ENCODE measurements at regions not wholly inside any gene's neighbourhood (a gene's known extent, or its start where the extent isn't known, plus 50 kb on each side); places are given as distances from the start of the nearest gene placed in this dataset.

GRCh38 chr9:79989079-79989478 lies 417.3 kb downstream of the TLE4 start:
- Histone ChIP-seq H3K27ac (ENCODE audit: low read depth, low read length) (no peak overlapping the region), H3K9me3 (ENCODE audit: insufficient read depth, low read length) (no peaks in the 10 kb centered on the region), H3K27me3 (ENCODE audit: low read length) (no peaks in the 10 kb centered on the region), H3K9ac (ENCODE audit: low read length) (no peak overlapping the region), H2AFZ (ENCODE audit: low read depth, low read length, severe bottlenecking) (no peak overlapping the region), H3K9me2 (replicated peaks; ENCODE audit: insufficient read depth, low read length) (no peaks in the 10 kb centered on the region), H3F3A (ENCODE audit: insufficient read depth) (no peaks in the 10 kb centered on the region), H3K4me2 (ENCODE audit: low read depth, low read length, poor library complexity, severe bottlenecking) (no peak overlapping the region), H3K4me3 (ENCODE audit: insufficient read depth, low read length, poor library complexity, severe bottlenecking) (no peak overlapping the region), H3K79me2 (ENCODE audit: insufficient read depth, low read length) (no peaks in the 10 kb centered on the region), H4K20me1 (ENCODE audit: low read depth, low read length) (no peaks in the 10 kb centered on the region), H3K36me3 (ENCODE audit: low read length) (no peaks in the 10 kb centered on the region)
- TF ChIP-seq EZH2phosphoT487 (conservative IDR thresholded peaks at IDR 0.05; ENCODE audit: low read length) (no peak), CTCF (IDR thresholded peaks at IDR 0.05; ENCODE audit: insufficient read depth, low read length, poor library complexity, severe bottlenecking) (no peak)

GRCh38 chr9:79988126-79988525 lies 416.4 kb downstream of the TLE4 start:
- H3K27ac ChIP-seq (ENCODE audit: low read depth, low read length), result no peak overlapping the region
- H3K9me3 ChIP-seq (ENCODE audit: insufficient read depth, low read length), result no peaks in the 10 kb centered on the region
- no peaks in the 10 kb centered on the region for H4K20me1 ChIP-seq (ENCODE audit: low read depth, low read length)
- H3F3A ChIP-seq (ENCODE audit: insufficient read depth), result no peaks in the 10 kb centered on the region
- no peak overlapping the region for H3K4me3 ChIP-seq (ENCODE audit: insufficient read depth, low read length, poor library complexity, severe bottlenecking)
- no peak overlapping the region for H3K9ac ChIP-seq (ENCODE audit: low read length)
- no peaks in the 10 kb centered on the region for H3K27me3 ChIP-seq (ENCODE audit: low read length)
- H3K4me2 ChIP-seq (ENCODE audit: low read depth, low read length, poor library complexity, severe bottlenecking), result no peak overlapping the region
- no peaks in the 10 kb centered on the region for H3K79me2 ChIP-seq (ENCODE audit: insufficient read depth, low read length)
- no peaks in the 10 kb centered on the region for H3K9me2 ChIP-seq (replicated peaks; ENCODE audit: insufficient read depth, low read length)
- TF ChIP-seq EZH2phosphoT487 (conservative IDR thresholded peaks at IDR 0.05; ENCODE audit: low read length), result no peak
- no peak for TF ChIP-seq CTCF (IDR thresholded peaks at IDR 0.05; ENCODE audit: insufficient read depth, low read length, poor library complexity, severe bottlenecking)
- H2AFZ ChIP-seq (ENCODE audit: low read depth, low read length, severe bottlenecking), result no peak overlapping the region
- H3K36me3 ChIP-seq (ENCODE audit: low read length), result no peaks in the 10 kb centered on the region

- Histone ChIP-seq H4K20me1 (ENCODE audit: low read depth, low read length) (no peaks in the 10 kb centered on the region), H3K27ac (ENCODE audit: low read depth, low read length) (no peak overlapping the region), H3K4me3 (ENCODE audit: insufficient read depth, low read length, poor library complexity, severe bottlenecking) (no peak overlapping the region), H3F3A (ENCODE audit: insufficient read depth) (no peaks in the 10 kb centered on the region), H3K79me2 (ENCODE audit: insufficient read depth, low read length) (no peaks in the 10 kb centered on the region), H3K27me3 (ENCODE audit: low read length) (no peaks in the 10 kb centered on the region), H3K4me2 (ENCODE audit: low read depth, low read length, poor library complexity, severe bottlenecking) (no peak overlapping the region), H3K9me2 (replicated peaks; ENCODE audit: insufficient read depth, low read length) (no peaks in the 10 kb centered on the region), H3K9ac (ENCODE audit: low read length) (no peak overlapping the region), H3K36me3 (ENCODE audit: low read length) (no peaks in the 10 kb centered on the region), H2AFZ (ENCODE audit: low read depth, low read length, severe bottlenecking) (no peak overlapping the region), H3K9me3 (ENCODE audit: insufficient read depth, low read length) (no peaks in the 10 kb centered on the region)
- no peak for TF ChIP-seq CTCF (IDR thresholded peaks at IDR 0.05; ENCODE audit: insufficient read depth, low read length, poor library complexity, severe bottlenecking)
- no peak for TF ChIP-seq EZH2phosphoT487 (conservative IDR thresholded peaks at IDR 0.05; ENCODE audit: low read length)
These were observed 414.7 kb downstream of the TLE4 start for GRCh38 chr9:79986437-79986836.

- Histone ChIP-seq H3K27ac (ENCODE audit: low read depth, low read length) (no peak overlapping the region), H3K9ac (ENCODE audit: low read length) (no peak overlapping the region), H4K20me1 (ENCODE audit: low read depth, low read length) (no peaks in the 10 kb centered on the region), H3K4me3 (ENCODE audit: insufficient read depth, low read length, poor library complexity, severe bottlenecking) (no peak overlapping the region), H2AFZ (ENCODE audit: low read depth, low read length, severe bottlenecking) (no peak overlapping the region), H3K4me2 (ENCODE audit: low read depth, low read length, poor library complexity, severe bottlenecking) (no peak overlapping the region), H3F3A (ENCODE audit: insufficient read depth) (no peaks in the 10 kb centered on the region), H3K79me2 (ENCODE audit: insufficient read depth, low read length) (no peaks in the 10 kb centered on the region), H3K36me3 (ENCODE audit: low read length) (no peaks in the 10 kb centered on the region), H3K9me3 (ENCODE audit: insufficient read depth, low read length) (no peaks in the 10 kb centered on the region), H3K9me2 (replicated peaks; ENCODE audit: insufficient read depth, low read length) (no peaks in the 10 kb centered on the region), H3K27me3 (ENCODE audit: low read length) (no peaks in the 10 kb centered on the region)
- TF ChIP-seq CTCF (IDR thresholded peaks at IDR 0.05; ENCODE audit: insufficient read depth, low read length, poor library complexity, severe bottlenecking) (no peak), EZH2phosphoT487 (conservative IDR thresholded peaks at IDR 0.05; ENCODE audit: low read length) (no peak)
These were observed 414.0 kb downstream of the TLE4 start for GRCh38 chr9:79985772-79986171.
